Glomerular visceral epithelial cell (primary cell): ENCODE measurements at regions not wholly inside any gene's neighbourhood (a gene's known extent, or its start where the extent isn't known, plus 50 kb on each side); places are given as distances from the start of the nearest gene placed in this dataset.
"Not testable (repeated sequence)": the region's sequence is repeated elsewhere in the genome, so short reads cannot be mapped to it uniquely, and the experiment has no call there.

Experiments used
- DNase-seq: peaks from one replicate; pipeline ENCODE4 v3.0.0-alpha.2; 2016; ENCODE audit errors: extremely low spot score

DNA sequence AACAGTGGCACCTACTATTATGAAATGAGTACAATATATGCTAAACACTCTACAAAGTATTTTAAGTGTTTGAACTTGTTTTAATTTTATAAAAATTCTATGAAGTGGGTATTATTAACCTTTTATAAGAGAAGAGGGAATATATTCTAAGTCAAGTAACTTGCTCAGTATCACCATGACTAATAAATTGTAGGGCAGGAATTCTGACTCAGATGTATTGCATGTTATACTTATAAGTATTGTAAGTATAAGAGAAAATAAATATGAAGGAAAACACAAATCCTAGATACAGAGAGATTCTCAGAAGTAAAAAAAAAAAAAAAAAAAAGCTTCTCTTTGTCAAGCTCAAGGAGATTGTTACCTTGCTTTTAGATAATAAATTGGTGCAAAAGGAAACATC, 893.2 kb downstream of the SLC16A7 start:
- no peak for DNase-seq

DNA sequence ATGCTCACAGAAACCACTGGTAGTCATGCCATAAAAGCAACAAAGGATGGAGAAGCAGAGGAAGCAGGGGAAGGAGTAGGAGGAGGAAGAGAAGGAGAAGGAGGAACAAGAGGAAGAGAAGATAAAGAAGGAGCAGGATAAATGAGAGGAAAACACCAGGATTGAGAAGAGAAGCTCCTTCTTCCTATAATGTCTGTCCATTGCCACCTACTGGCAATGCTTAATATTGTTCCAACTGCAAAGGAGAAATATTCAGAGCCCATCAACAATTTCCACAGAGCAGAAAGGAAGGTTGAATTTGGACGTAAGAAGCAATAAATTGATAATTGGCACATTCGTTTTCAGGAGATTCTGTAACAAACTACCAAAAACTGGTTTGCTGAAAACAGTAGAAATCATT, 898.4 kb downstream of the SLC16A7 start:
- DNase-seq, result peak; percentile 33

GRCh38 chr12:60498656-60499055, 902.8 kb downstream of the SLC16A7 start:
- no peak for DNase-seq

DNA sequence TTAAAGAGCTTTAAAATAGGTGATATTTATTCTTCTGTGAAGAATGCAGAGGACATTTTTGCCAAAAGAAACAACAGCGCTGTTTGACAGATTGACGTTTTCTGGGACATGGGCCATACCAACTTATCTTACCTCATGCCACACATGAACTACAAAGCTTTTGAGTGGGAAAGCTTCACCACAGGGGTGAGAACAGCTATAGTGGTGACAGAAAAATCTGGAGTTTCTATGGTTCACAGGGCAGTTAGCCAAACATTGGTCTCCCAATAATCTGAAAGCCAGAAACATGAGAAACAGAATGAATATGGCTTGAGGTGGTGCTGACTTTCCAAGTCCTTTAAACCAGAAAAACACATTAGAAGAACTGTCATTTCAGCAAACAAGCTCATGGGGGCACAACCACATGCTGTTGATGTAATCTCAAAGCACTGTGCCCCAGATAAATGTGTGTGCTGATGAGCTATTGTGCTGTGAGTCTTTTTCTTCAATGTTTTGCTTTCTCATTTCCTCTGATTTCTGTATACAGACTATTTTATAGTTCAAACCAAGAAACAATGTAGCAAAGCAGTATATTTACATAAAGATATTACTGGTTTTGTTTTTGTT, 905.4 kb downstream of the SLC16A7 start:
- no peak for DNase-seq

DNA sequence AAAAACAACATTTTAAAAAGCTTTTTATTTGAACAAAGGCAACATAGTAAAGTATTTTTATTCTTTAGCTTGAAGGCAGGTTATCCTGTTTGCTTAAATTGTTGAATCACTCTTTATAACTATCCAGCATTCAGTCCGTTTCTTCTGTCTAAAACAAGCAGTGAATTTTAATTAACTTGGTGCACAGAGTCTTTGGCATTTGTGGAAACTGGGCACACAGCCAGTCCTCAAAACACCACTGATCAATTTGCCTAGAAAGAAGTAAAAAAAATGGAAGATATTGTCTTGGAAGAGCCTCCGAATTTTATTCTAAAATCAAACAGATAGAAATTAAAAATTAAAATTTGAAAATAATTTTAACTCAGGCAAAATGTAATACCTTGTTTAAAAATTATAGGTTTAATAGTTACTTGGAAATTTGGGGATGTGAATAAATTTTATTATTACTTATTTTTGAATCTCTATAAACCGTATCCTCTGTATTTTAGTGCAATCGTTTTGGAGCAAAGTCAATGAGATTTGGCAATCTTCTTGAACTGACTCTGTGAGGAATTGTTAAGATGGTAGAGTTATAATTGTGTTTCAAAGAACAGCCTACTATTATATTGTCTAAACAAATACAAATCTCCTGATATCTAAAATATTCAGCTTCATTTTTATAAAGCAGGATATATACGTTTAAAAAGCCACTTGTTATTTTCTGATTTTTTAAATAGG, 927.0 kb downstream of the SLC16A7 start:
- no peak for DNase-seq

- no peak for DNase-seq
Measured at GRCh38 chr12:60529261-60529660, 933.4 kb downstream of the SLC16A7 start.

DNA sequence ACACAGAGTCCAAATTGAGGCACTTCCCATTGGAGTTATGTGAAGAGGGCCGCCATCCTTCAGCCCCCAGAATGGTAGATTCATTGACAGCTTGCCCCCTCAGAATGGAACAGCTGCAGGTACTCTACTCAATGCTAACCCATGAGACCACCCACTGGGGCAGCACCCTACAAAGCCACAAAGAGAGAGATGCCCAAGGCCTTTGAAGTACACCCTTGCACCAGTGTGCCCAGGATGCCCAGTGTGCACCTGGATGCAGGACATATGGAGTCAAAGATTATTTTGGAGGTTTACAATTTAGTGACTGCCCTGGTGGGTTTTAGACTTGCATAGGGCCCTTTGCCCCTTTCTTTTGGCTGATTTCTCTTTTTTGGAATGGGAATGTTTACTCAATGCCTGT, 933.9 kb downstream of the SLC16A7 start:
- DNase-seq, result no peak

GRCh38 chr12:60535363-60535762, 939.5 kb downstream of the SLC16A7 start:
- no peak for DNase-seq

DNA sequence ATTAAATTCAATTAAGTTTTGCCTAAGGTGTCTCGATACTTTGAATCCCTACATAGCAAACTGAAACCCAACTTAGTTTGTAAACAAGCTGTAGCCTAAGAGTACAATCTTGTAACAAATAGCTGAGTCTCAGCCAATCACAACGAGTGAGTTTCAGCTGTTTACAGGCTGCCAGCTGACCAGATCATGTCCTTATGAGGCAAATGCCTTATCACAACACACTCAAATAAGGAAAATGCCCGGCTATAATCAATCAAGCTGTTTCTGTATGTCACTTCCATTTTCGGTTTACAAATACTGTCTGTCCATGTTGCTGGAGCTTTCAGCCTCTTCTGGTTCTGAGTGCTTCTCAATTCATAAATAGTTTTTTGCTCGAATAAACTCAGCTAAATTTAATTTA, 943.8 kb downstream of the SLC16A7 start:
- DNase-seq, result no peak

- no peak for DNase-seq
Measured at GRCh38 chr12:60568914-60569313, 973.1 kb downstream of the SLC16A7 start.

DNA sequence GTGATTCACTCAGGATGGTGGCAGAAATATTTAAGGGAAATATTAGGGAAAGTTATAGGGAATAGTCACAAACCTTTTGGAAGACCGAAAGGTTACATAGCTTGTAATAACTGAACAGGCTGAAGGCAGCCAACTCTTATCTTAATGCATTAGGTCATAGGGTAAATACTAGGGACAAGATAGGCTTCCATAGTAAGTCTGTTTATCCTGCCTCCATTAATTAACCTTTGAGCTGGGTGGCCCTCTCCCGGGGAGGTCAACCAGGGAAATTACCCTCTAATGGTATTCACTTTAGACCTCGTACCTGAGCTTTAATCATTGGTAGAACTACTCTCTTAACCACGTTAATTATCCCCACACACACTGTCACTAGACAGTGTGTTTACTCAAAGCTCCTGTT, 981.8 kb downstream of the SLC16A7 start:
- no peak for DNase-seq

DNA sequence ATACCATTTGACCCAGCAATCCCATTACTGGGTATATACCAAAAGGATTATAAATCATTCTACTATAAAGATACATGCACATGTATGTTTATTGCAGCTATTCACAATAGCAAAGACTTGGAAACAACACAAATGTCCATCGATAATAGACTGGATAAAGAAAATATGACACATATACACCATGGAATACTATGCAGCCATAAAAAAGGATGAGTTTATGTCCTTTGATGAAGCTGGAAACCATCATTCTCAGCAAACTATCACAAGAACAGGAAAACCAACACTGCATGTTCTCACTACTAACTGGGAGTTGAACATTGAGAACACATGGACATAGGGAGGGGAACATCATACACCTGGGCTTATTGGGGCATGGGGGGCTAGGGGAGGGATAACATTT, 991.8 kb downstream of the SLC16A7 start:
- not testable (repeated sequence) for DNase-seq

DNA sequence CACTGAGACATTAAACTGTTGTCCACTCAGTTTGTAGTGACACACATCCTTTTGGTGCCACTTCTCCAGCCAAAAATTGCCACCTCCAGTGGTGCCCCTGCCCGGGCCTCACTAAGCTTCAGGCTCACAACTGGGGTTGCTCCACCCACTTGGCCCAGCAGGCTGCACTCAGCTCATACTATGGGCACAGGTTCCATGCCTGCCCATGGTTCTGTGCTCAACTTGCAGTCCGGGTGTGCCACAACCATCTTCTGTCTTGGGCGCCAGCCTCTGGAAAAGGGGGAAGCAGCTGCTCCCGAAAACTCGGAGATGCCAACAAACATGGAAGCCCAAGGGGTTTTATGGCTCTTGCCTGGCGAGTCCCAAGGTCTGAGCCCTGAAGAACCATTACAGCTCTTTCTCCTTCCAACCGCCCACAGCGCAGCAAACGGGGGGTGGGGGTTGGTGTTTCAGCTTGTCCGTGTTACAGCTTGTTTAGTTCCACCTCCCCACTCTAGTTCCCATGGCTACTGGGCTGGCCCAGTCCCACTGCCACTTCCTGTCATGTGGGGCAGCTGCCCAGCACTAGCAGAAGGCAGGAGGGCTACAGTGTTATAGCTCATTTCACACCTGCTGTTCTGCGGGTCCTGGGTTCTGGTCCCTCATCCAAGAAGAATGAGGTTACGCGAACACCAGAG, 998.3 kb downstream of the SLC16A7 start:
- DNase-seq, result no peak

GRCh38 chr12:60602601-60603000, 1006.8 kb downstream of the SLC16A7 start:
- DNase-seq, result no peak

- not testable (repeated sequence) for DNase-seq
Measured at GRCh38 chr12:60603475-60603874, 1007.6 kb downstream of the SLC16A7 start.

GRCh38 chr12:60616400-60616799, 1020.6 kb downstream of the SLC16A7 start:
- no peak for DNase-seq

DNA sequence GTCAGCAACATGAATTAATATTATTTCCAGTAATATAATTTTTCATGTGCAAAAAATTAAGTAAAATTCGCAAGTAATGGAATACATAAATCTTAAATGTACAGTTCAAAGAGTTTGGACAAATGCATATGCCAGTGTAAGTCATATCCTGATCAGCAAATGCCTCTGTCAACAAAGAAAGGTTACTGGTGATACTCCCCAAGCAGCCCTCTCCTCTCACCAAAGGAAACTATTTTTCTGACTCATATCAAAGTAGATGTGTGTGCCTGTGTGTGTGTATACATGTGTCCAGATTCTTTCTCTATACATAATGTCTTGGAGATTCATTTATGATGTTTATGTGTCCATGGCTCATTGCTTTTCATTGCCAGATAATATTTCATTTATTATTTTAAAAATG, 1035.0 kb downstream of the SLC16A7 start:
- DNase-seq, result no peak

- DNase-seq, result no peak
Measured at GRCh38 chr12:60644076-60644475, 1048.2 kb downstream of the SLC16A7 start.

DNA sequence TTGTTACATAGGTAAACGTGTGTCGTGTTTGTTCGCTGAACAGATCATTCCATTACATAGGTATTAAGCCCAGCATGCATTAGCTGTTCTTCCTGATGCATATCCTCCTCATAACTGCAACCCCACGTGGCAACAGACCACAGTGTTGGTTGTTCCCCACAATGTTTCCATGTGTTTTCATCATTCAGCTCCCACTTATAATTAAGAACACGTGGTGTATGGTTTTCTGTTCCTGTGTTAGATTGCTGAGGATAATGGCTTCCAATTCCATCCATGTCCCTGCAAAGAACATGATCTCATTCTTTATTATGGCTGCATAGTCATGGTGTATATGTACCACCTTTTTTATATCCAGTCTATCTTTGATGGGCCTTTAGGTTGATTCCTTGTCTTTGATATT, 1071.1 kb downstream of the SLC16A7 start:
- no peak for DNase-seq

DNA sequence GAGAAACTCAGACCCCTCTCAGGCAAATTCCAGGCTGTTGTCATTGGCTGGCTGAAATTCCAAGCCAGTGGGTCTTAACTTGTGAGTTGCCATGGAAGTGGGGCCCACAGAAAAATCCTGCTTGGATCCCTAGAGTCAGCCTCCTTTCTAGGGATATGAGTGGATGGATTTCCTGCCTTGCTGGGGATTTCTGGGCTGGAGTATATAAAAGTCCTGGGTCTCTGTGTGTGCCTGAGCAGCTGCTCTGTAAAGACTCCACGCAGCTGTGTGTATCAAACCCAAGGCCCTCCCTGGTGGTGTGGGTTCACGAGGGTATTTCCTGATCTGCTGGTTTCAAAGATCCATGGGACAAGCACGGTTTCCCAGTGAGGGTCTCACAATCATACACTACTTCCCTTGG, 1077.1 kb downstream of the SLC16A7 start:
- DNase-seq, result no peak

DNA sequence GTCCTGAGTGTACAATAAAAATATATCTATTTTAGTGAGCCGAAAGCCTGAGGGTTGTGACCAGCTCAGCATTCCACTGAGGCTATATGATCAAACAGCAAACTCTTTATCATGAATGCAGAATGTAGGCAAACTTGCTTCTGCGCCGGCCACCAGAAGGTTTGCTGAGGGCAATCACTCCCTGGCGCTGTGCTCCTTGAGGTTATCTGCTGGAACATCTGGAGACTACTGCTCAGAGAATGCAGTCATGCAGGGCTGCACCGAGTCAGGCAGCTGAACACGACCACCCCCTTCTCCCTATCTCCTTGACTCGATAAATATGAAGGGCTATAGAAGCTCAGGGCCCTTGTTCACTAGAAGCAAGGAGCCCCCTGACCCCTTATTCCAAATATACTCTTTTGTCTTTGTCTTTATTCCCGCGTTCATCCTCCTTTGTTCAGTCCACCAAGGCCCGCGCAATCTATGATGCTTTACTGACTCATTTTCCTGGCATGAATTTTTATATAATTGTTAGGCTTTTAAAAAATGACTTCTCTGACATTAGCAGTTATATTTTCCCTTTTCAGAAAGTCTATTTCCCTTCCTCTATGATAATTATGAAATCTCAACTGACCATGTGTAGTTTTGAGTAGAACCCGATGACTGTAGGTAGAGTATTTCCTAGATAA, 1089.3 kb downstream of the SLC16A7 start:
- DNase-seq, result no peak

DNA sequence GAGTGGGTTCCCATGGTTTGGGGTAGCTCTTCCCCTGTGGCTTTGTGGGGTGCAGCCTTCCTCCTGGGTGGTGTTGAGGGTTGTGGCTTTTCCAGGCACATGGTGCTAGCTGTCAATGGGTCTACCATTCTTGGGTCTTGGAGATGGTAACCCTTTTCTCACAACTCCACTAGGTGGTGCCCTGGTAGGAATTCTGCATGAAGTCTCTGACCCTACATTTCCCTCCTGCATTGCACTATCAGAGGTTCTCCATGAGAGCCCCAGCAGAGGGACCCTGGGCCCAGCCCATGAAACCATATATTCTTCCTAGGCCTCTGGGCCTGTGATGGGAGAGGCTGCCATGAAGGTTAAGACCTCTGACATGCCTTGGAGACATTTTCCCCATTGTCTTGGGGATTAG, 1093.3 kb downstream of the SLC16A7 start:
- no peak for DNase-seq
